VCaP (cell line): ENCODE measurements at regions not wholly inside any gene's neighbourhood (a gene's known extent, or its start where the extent isn't known, plus 50 kb on each side); places are given as distances from the start of the nearest gene placed in this dataset.
A peak's percentile ranks its signal among the peaks of the same experiment; 100 is the strongest.

ENCODE experiments used
- H3K27ac ChIP-seq: fragments of 450-650 bp; 2 replicates; pipeline ENCODE4 v1.5.1; 2017
- TF ChIP-seq, protein P1 (sequence below): fragments of 450-650 bp; conservative IDR thresholded peaks from 2 replicates; pipeline ENCODE4 v1.5.1; 2017; ENCODE audit warnings: mild to moderate bottlenecking, moderate library complexity

DNA sequence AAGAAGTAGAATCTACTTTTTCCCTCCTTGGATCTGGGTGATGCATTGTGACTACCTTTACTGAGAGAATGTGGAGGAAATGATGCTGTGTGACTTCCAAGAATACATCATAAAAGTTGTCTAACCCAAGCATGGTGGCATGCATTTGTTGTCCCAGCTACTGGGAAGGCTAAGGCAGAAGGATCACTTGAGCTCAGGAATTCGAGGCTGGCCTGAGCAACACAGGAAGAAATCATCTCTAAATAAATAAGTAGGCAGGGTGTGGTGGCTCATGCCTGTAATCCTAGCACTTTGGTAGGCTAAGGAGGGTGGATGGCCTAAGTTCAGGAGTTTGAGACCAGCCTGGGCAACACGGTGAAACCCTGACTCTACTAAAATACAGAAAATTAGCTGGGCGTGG lies 143.2 kb upstream of the VLDLR start:
- H3K27ac ChIP-seq = peak overlapping the region; percentile 91
- TF ChIP-seq, protein P1, sequence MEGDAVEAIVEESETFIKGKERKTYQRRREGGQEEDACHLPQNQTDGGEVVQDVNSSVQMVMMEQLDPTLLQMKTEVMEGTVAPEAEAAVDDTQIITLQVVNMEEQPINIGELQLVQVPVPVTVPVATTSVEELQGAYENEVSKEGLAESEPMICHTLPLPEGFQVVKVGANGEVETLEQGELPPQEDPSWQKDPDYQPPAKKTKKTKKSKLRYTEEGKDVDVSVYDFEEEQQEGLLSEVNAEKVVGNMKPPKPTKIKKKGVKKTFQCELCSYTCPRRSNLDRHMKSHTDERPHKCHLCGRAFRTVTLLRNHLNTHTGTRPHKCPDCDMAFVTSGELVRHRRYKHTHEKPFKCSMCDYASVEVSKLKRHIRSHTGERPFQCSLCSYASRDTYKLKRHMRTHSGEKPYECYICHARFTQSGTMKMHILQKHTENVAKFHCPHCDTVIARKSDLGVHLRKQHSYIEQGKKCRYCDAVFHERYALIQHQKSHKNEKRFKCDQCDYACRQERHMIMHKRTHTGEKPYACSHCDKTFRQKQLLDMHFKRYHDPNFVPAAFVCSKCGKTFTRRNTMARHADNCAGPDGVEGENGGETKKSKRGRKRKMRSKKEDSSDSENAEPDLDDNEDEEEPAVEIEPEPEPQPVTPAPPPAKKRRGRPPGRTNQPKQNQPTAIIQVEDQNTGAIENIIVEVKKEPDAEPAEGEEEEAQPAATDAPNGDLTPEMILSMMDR = no peak

DNA sequence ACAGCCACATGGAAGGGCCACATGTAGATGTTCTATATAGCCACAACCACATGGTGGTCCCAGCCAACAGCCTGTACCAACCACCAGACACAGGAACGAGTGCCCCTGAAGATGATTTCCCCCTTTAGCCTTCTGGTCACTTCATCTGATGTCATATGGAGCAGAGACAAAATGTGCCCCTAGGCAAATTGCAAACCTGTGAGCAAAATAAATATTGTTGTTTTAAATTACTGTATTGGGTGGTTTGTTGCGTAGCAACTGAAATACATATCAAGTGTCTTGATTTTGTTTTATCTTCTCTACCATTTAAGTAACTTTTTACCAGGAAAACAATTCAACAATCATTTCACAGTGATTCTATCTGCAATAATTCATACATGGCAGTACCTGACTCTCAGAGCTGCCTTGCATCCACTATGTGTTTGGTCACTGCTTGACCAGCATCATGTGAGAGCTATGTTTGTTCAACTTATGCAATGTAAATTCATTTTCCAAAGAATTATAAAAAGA lies 142.5 kb upstream of the VLDLR start:
- TF ChIP-seq, protein P1 = no peak
- H3K27ac ChIP-seq = peak overlapping the region; percentile 91

DNA sequence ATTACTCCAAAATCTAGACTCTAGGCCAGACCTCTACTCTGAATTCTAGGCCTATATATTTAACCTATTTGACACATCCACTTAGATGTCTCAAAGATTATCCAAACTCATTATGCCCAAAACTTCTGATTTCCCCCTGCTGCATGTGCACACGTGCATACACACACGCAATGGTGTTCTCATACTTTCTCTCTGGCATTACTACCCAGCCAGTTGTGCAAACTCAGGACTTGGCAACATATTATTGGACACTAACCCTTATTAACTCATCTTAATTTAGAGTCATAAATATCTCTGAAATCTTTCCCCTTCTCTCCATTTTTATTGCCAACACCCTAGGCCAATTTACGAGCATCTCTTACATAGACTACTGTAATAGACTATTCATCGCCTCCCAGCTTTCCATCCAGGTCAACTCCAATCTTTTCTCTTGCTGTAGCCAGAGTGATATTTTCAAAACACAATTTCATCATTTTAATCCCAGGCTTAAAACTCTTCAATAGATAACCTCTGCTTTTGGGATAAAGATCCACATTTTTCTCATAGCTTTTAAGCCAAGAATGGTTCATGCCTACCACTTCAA lies 141.2 kb upstream of the VLDLR start:
- TF ChIP-seq, protein P1 = no peak
- peak overlapping the region; percentile 91 for H3K27ac ChIP-seq

DNA sequence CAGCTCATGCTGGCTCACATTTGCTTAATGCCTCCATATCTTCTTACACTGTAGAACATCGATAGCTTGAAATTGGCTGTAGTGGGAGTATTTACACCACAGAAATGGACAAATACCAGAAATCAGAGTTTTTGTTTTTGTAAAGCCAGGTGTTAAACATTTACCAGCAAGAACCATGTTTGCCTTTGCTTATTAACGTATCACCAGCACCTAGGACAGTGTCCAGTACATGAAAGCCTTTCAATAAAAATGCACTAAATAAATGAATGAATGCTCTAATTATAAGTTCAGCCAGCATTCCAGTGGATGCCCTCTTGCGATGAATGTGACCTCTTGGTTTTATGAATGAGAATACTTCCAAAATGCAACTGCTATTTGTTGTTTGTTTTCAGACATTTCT lies 140.4 kb upstream of the VLDLR start:
- TF ChIP-seq, protein P1 = no peak
- H3K27ac ChIP-seq = peak overlapping the region; percentile 91; the same call in 1 of the 2 replicates

DNA sequence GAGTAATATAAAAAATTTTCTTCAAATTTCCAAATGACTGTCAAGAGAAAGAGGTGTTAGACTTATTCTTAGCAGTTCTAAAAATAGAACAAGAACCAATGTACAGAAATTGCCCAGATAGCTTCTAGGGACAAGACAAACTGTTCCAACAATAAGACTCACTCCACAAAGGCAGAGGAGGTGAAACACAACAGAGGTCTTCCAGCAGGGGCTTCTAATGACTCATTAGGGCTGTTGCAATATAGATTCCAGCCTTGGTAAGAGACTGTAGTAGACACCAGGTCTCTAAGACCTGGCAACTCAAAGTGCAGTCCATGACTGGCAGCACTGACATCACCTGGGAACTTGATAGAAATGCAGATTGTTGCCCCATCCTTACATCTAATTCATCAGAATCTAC lies 134.6 kb upstream of the VLDLR start:
- TF ChIP-seq, protein P1 = no peak
- H3K27ac ChIP-seq = no peak overlapping the region

DNA sequence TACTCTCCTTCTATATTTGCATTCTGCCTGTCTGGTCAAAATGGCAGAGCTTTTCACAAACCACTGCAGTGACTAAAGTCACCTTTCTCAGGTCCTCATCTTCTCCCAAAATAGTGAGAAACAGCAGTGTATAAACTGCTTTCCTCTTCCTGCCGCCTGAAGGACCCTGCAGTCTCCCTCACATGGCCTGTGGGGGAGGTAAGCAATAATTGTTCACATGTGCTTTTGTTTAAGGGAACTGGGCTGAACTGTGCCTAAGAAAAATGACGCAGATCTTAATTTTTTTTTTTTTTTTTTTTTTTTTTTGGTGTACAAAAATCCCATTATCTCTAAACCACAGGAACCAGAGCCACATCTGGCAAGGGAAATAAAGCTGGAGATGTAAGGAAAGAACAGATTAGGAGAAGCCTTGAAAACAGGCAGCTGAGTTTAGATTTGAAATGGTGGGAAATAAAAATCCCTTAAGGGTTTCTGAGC lies 131.7 kb upstream of the VLDLR start:
- TF ChIP-seq, protein P1 = no peak
- no peak overlapping the region for H3K27ac ChIP-seq

DNA sequence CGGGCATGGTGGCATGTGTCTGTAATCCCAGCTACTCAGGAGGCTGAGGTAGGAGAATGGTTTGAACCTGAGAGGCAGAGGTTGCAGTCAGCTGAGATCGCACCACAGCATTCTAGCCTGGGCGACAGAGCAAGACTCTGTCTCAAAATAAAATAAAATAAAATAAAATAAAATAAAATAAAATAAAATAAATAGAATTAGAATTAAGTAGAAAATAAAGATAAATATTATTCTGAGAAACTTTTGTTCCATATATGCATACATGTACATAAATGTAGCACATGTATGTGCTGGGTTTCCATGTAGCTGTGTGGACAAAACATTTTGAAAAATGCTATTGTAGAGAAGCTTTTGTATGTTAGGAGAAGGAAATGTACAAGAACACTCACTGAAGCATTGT lies 129.4 kb upstream of the VLDLR start:
- TF ChIP-seq, protein P1 = no peak
- H3K27ac ChIP-seq = no peak overlapping the region
